Subcutaneous abdominal adipose tissue (tissue), 5 donors: ENCODE measurements at regions not wholly inside any gene's neighbourhood (a gene's known extent, or its start where the extent isn't known, plus 50 kb on each side); places are given as distances from the start of the nearest gene placed in this dataset.
"Not testable (repeated sequence)": the region's sequence is repeated elsewhere in the genome, so short reads cannot be mapped to it uniquely, and the experiment has no call there.

Source experiments
- H3K27ac ChIP-seq: one replicate; pipeline ENCODE4 v1.7.0; 2013; ENCODE audit warnings: low read depth, mild to moderate bottlenecking, inconsistent platforms, low read length, moderate library complexity
- H3K27me3 ChIP-seq, 5 donors: one replicate each; pipeline ENCODE4 v1.7.0; 2013; ENCODE audit warnings: low read length in 5 of 5, inconsistent platforms in 1 of 5; ENCODE audit not compliant: control insufficient read depth in 5 of 5, insufficient read depth in 4 of 5
- H3K36me3 ChIP-seq, 5 donors: one replicate each; pipeline ENCODE4 v1.7.0; 2013; ENCODE audit warnings: low read length in 5 of 5; ENCODE audit not compliant: control insufficient read depth in 5 of 5, insufficient read depth in 5 of 5
- H3K4me1 ChIP-seq, 5 donors: one replicate each; pipeline ENCODE4 v1.7.0; 2013; ENCODE audit warnings: low read length in 5 of 5, mild to moderate bottlenecking in 3 of 5, moderate library complexity in 1 of 5; ENCODE audit not compliant: control insufficient read depth in 5 of 5, insufficient read depth in 5 of 5
- H3K4me3 ChIP-seq, 5 donors: one replicate each; pipeline ENCODE4 v1.7.0; 2013; ENCODE audit warnings: low read length in 5 of 5, low read depth in 1 of 5
- H3K9ac ChIP-seq, 5 donors: one replicate each; pipeline ENCODE4 v1.7.0; 2013; ENCODE audit warnings: low read length in 5 of 5, mild to moderate bottlenecking in 4 of 5, moderate library complexity in 3 of 5
- H3K9me3 ChIP-seq, 5 donors: one replicate each; pipeline ENCODE4 v1.7.0; 2013; ENCODE audit warnings: low read length in 5 of 5; ENCODE audit not compliant: control insufficient read depth in 5 of 5
- donor health status: healthy.
- donor health status: healthy.
- donor health status: healthy.
- donor health status: healthy.
- donor health status: healthy.

GRCh38 chr2:63743170-63743981 is 98.3 kb upstream of the UGP2 start:
- Histone ChIP-seq H3K4me1 (peaks cover 0 to 29% (median 9%) of the 10 kb centered on the region in 5 donors), H3K27ac (peak overlapping the region; percentile 9), H3K9ac (no peak overlapping the region), H3K4me3 (no peak overlapping the region), H3K36me3 (peaks cover 0 to 3% (median 0%) of the 10 kb centered on the region in 5 donors), H3K9me3 (peaks cover 0 to 3% (median 0%) of the 10 kb centered on the region in 5 donors), H3K27me3 (no peaks in the 10 kb centered on the region)

- no peak overlapping the region for H3K9ac ChIP-seq
- H3K27ac ChIP-seq: no peak overlapping the region
- H3K9me3 ChIP-seq: peaks cover 0 to 3% (median 0%) of the 10 kb centered on the region in 5 donors
- no peak overlapping the region for H3K4me3 ChIP-seq
- H3K36me3 ChIP-seq: peaks cover 0 to 3% (median 0%) of the 10 kb centered on the region in 5 donors
- no peaks in the 10 kb centered on the region for H3K27me3 ChIP-seq
- peaks cover 0 to 29% (median 9%) of the 10 kb centered on the region in 5 donors for H3K4me1 ChIP-seq
These were observed 97.4 kb upstream of the UGP2 start for GRCh38 chr2:63743982-63744966.

GRCh38 chr2:63746548-63746947 is 95.1 kb upstream of the UGP2 start:
- not testable (repeated sequence) for H3K9ac ChIP-seq, H3K36me3 ChIP-seq

GRCh38 chr2:63751901-63752300 is 89.8 kb upstream of the UGP2 start:
- Histone ChIP-seq H3K27me3 (no peaks in the 10 kb centered on the region), H3K27ac (no peak overlapping the region), H3K4me3 (no peak overlapping the region), H3K9me3 (no peaks in the 10 kb centered on the region), H3K4me1 (peaks cover 0 to 5% (median 0%) of the 10 kb centered on the region in 5 donors), H3K36me3 (peaks cover 0 to 6% (median 2%) of the 10 kb centered on the region in 5 donors), H3K9ac (no peak overlapping the region)

More at GRCh38 chr2:63746548-63746947, 95.1 kb upstream of the UGP2 start:
- not testable (repeated sequence) for H3K4me3 ChIP-seq, H3K9me3 ChIP-seq, H3K27ac ChIP-seq, H3K27me3 ChIP-seq
- peaks cover 0 to 18% (median 9%) of the 10 kb centered on the region in 5 donors for H3K4me1 ChIP-seq

GRCh38 chr2:63755216-63755615 is 86.5 kb upstream of the UGP2 start:
- H3K9ac ChIP-seq: no peak overlapping the region
- H3K27ac ChIP-seq: peak overlapping the region; percentile 8
- peaks cover 0 to 5% (median 0%) of the 10 kb centered on the region in 5 donors for H3K4me1 ChIP-seq
- H3K4me3 ChIP-seq: no peak overlapping the region
- peaks cover 0 to 6% (median 2%) of the 10 kb centered on the region in 5 donors for H3K36me3 ChIP-seq
- no peaks in the 10 kb centered on the region for H3K9me3 ChIP-seq
- H3K27me3 ChIP-seq: no peaks in the 10 kb centered on the region

GRCh38 chr2:63755965-63756364 is 85.7 kb upstream of the UGP2 start:
- no peak overlapping the region for H3K27ac ChIP-seq
- no peaks in the 10 kb centered on the region for H3K9me3 ChIP-seq

GRCh38 chr2:63763391-63763941 is 78.2 kb upstream of the UGP2 start:
- Histone ChIP-seq H3K9me3 (peaks cover 0 to 4% (median 0%) of the 10 kb centered on the region in 5 donors), H3K27me3 (no peaks in the 10 kb centered on the region), H3K27ac (peak overlapping the region; percentile 22), H3K9ac (no peak overlapping the region), H3K4me1 (peaks cover 0 to 11% (median 4%) of the 10 kb centered on the region in 5 donors), H3K4me3 (no peak overlapping the region), H3K36me3 (peaks cover 0 to 6% (median 4%) of the 10 kb centered on the region in 5 donors)

More at GRCh38 chr2:63755965-63756364, 85.7 kb upstream of the UGP2 start:
- Histone ChIP-seq H3K27me3 (no peaks in the 10 kb centered on the region), H3K4me1 (peaks cover 0 to 5% (median 0%) of the 10 kb centered on the region in 5 donors), H3K36me3 (peaks cover 0 to 6% (median 5%) of the 10 kb centered on the region in 5 donors), H3K9ac (no peak overlapping the region), H3K4me3 (no peak overlapping the region)

GRCh38 chr2:63764630-63765029 is 77.1 kb upstream of the UGP2 start:
- no peak overlapping the region for H3K4me3 ChIP-seq
- no peaks in the 10 kb centered on the region for H3K27me3 ChIP-seq
- peaks cover 0 to 4% (median 0%) of the 10 kb centered on the region in 5 donors for H3K9me3 ChIP-seq
- peak overlapping the region; percentile 39 for H3K27ac ChIP-seq
- peaks cover 0 to 9% (median 4%) of the 10 kb centered on the region in 5 donors for H3K36me3 ChIP-seq
- no peak overlapping the region for H3K9ac ChIP-seq
- peaks cover 0 to 11% (median 4%) of the 10 kb centered on the region in 5 donors for H3K4me1 ChIP-seq

- no peak overlapping the region for H3K4me3 ChIP-seq
- no peaks in the 10 kb centered on the region for H3K27me3 ChIP-seq
- H3K36me3 ChIP-seq: peaks cover 0 to 9% (median 4%) of the 10 kb centered on the region in 5 donors
- peaks cover 0 to 4% (median 0%) of the 10 kb centered on the region in 5 donors for H3K9me3 ChIP-seq
- H3K4me1 ChIP-seq: peaks cover 0 to 11% (median 4%) of the 10 kb centered on the region in 5 donors
- peak overlapping the region; percentile 39 for H3K27ac ChIP-seq
- no peak overlapping the region for H3K9ac ChIP-seq
These were observed 76.6 kb upstream of the UGP2 start for GRCh38 chr2:63765117-63765516.
